GM06990 (cell line): ENCODE measurements at regions not wholly inside any gene's neighbourhood (a gene's known extent, or its start where the extent isn't known, plus 50 kb on each side); places are given as distances from the start of the nearest gene placed in this dataset.

ENCODE experiments used
- DNase-seq: peaks from one replicate; pipeline ENCODE4 v3.0.0-alpha.2; 2011; ENCODE audit not compliant: insufficient read length; ENCODE audit errors: extremely low read depth
- H3K27me3 ChIP-seq: replicated peaks from 2 replicates; pipeline ENCODE4 v1.6.0; 2011; ENCODE audit warnings: low read length; ENCODE audit not compliant: control insufficient read depth, insufficient read depth
- H3K36me3 ChIP-seq: 2 replicates; pipeline ENCODE4 v1.5.1; 2011; ENCODE audit warnings: low read length; ENCODE audit not compliant: control insufficient read depth, insufficient read depth
- H3K4me3 ChIP-seq: replicated peaks from 2 replicates; pipeline ENCODE4 v1.5.1; 2011; ENCODE audit warnings: low read depth, mild to moderate bottlenecking, control low read depth, low read length
- TF ChIP-seq, protein P1 (sequence below): IDR thresholded peaks from 2 replicates; pipeline ENCODE4 v1.5.1; 2011; ENCODE audit warnings: low read length, control low read depth, mild to moderate bottlenecking, inconsistent platforms; ENCODE audit not compliant: insufficient read depth, poor library complexity, severe bottlenecking

DNA sequence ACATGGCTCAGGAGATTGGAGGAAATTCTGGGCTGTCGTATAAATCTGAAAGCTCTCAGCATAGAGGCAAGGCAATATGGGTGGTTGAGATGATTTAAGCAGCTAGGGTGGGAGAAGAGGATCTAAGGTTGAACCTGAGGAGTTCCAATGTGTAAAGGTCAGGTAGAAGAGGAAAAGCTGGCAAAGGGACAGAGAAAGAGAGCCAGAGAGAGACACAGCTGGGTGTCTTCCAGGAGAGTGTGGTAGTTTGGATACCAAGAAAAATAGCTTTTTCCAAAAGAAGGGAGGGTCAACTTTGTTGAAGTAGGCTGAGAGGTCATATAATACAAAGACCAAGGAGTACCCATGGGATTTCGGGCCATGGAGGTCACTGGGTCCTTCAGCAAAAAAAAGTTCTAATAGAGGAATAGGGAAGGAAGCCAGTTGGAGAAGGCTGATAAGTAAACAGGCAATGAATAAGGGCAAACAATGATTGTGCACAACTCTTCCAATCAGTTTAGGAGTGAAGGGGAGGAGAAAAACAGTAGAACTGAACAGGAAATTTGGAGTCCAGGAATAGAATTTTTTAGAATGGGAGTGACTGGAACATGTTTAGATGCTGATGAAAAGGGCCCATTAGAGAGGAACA is 135.1 kb downstream of the QRSL1 start:
- TF ChIP-seq, protein P1, sequence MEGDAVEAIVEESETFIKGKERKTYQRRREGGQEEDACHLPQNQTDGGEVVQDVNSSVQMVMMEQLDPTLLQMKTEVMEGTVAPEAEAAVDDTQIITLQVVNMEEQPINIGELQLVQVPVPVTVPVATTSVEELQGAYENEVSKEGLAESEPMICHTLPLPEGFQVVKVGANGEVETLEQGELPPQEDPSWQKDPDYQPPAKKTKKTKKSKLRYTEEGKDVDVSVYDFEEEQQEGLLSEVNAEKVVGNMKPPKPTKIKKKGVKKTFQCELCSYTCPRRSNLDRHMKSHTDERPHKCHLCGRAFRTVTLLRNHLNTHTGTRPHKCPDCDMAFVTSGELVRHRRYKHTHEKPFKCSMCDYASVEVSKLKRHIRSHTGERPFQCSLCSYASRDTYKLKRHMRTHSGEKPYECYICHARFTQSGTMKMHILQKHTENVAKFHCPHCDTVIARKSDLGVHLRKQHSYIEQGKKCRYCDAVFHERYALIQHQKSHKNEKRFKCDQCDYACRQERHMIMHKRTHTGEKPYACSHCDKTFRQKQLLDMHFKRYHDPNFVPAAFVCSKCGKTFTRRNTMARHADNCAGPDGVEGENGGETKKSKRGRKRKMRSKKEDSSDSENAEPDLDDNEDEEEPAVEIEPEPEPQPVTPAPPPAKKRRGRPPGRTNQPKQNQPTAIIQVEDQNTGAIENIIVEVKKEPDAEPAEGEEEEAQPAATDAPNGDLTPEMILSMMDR: no peak
- H3K36me3 ChIP-seq: no peaks in the 10 kb centered on the region
- no peaks in the 10 kb centered on the region for H3K27me3 ChIP-seq
- DNase-seq: no peak
- no peak overlapping the region for H3K4me3 ChIP-seq

DNA sequence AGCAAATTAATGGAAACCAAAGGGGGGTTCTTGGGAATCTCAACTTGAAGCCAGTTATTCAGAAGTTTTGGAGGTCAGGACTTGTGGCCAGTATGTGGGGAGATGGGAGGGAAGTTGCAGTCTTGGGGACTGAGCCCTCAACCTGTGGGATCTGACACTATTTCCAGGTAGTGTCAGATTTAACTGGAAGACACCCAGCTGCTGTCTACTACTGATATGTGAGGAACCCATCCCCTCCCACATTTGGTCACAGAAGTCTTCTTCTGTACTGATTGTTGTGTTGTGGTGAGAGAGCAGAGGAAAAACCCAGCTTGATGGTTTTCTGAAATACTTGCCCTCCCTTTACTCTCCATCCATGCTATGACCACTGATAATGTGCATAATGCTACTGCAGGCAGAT is 134.0 kb downstream of the QRSL1 start:
- TF ChIP-seq, protein P1: no peak
- DNase-seq: no peak
- Histone ChIP-seq H3K27me3 (no peaks in the 10 kb centered on the region), H3K36me3 (no peaks in the 10 kb centered on the region), H3K4me3 (no peak overlapping the region)

DNA sequence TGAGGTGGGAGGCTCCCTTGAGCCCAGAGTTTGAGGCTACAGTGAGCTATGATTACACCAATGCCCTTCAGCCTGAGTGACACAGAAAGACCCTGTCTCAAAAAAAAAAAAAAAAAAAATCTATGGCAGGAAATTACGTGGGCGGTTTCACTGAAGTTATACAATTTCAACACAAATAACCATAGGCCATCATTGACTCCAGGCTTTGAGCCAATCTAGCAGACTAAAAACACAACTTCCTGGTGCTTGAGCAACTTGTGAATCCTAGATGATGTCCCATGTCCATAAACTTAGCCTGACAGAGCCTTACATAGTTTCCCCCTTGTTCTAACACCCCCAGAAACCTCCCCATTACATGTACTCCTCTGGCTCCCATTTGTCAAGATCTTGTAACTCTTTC is 131.8 kb downstream of the QRSL1 start:
- no peak for DNase-seq
- Histone ChIP-seq H3K36me3 (no peaks in the 10 kb centered on the region), H3K27me3 (no peaks in the 10 kb centered on the region), H3K4me3 (no peak overlapping the region)
- TF ChIP-seq, protein P1: no peak

DNA sequence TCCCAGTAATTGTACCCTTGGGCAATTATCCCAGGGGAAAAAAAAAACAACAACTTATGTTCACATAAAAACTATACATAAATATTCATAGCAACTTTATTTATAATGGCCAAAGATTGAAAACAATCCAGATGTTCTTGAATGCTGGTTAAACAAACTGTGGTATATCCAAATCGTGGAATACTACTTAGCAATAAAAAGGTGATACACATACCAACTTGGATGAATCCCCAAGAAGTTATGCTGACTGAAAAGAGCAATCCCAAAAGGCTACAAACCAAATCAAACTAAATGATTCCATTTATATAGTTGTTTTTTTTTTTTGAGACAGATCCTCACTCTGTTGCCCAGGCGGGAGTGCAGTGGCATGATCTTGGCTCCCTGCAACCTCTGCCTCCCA is 129.7 kb downstream of the QRSL1 start:
- no peak overlapping the region for H3K4me3 ChIP-seq
- DNase-seq: no peak
- TF ChIP-seq, protein P1: no peak
- H3K27me3 ChIP-seq: no peaks in the 10 kb centered on the region
- H3K36me3 ChIP-seq: no peaks in the 10 kb centered on the region

DNA sequence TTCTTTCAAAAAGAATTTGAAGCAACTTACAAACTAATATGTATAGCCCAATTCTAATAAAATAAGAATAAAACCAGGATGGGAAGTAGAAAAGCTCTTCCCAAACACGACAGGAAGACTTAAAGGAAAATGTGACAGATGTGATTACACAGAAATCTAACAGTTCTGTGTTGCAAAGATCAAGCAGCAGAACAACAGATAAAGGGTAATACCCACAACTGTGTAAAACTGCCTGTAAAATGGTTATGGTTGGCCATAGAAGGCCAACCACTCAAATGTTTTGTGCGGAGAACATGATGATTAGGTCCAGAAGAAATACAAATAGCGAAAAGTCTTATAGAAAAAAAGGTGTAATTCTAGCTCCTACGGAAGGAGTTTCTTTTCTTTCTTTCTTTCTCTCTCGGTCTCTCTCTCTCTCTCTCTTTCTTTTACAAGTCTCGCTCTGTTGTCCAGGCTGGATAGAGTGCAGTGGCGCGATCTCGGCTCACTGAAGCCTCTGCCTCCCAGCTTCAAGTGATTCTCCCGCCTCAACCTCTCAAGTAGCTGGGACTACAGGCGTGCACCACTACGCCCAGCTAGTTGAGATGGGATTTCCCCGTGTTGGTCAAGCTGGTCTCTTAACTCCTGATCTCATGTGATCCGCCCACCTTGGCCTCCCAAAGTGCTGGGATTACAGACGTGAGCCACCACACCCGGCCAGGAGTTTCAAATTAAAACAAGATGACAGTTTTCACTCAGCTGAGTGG is 128.5 kb downstream of the QRSL1 start:
- TF ChIP-seq, protein P1: no peak
- DNase-seq: no peak
- Histone ChIP-seq H3K27me3 (no peaks in the 10 kb centered on the region), H3K36me3 (no peaks in the 10 kb centered on the region), H3K4me3 (no peak overlapping the region)
